Naive thymus-derived CD8-positive, alpha-beta T cell (primary cell): ENCODE measurements at regions not wholly inside any gene's neighbourhood (a gene's known extent, or its start where the extent isn't known, plus 50 kb on each side); places are given as distances from the start of the nearest gene placed in this dataset.

Experiments
- ATAC-seq, 2 donors: fragments of 150-1000 bp; cut with Tn5 transposase in 1 of 2; sonication (Bioruptor Pico), chemical (Tn5 transposase) in 1 of 2; 1 replicate in 1 of 2; 2 replicates in 1 of 2; pipeline ENCODE4 v1.10.0; 2021; ENCODE audit warnings: mild to moderate bottlenecking in 2 of 2, moderate library complexity in 2 of 2
- POLR2A ChIA-PET: fragments of 350-600 bp; sonication (Branson Sonifier 250); formaldehyde crosslinking; loops from one replicate; lab custom pipeline; 2021; ENCODE audit warnings: antibody characterized with exemption; lab: Charles Lee
- DNase-seq, 10 donors: peaks; one replicate each; pipeline versions ENCODE4 v3.0.0 to v3.0.0-alpha.2; 2020 to 2022
- H3K27ac Mint-ChIP-seq, 10 donors: one replicate each; pipeline ENCODE4 v1.8.0; 2020 to 2022; ENCODE audit warnings: mild to moderate bottlenecking in 10 of 10, mixed read lengths in 10 of 10, moderate library complexity in 4 of 10, inconsistent platforms in 1 of 10
- H3K27me3 Mint-ChIP-seq, 5 donors: one replicate each; pipeline ENCODE4 v1.8.0; 2021 to 2022; ENCODE audit warnings: mixed read lengths in 5 of 5
- H3K36me3 Mint-ChIP-seq, 3 donors: one replicate each; pipeline ENCODE4 v1.8.0; 2020 to 2022; ENCODE audit warnings: mixed read lengths in 3 of 3, mild to moderate bottlenecking in 2 of 3, inconsistent platforms in 1 of 3
- H3K4me1 Mint-ChIP-seq, 4 donors: one replicate each; pipeline ENCODE4 v1.8.0; 2021 to 2022; ENCODE audit warnings: mixed read lengths in 4 of 4
- H3K4me3 Mint-ChIP-seq, 10 donors: one replicate each; pipeline ENCODE4 v1.8.0; 2020 to 2022; ENCODE audit warnings: mild to moderate bottlenecking in 10 of 10, mixed read lengths in 10 of 10, moderate library complexity in 6 of 10, inconsistent platforms in 1 of 10
- H3K9me3 Mint-ChIP-seq, 9 donors: one replicate each; pipeline ENCODE4 v1.8.0; 2020 to 2022; ENCODE audit warnings: mixed read lengths in 9 of 9, mild to moderate bottlenecking in 3 of 9, inconsistent platforms in 1 of 9, moderate library complexity in 1 of 9

- no peak overlapping the region for H3K4me3 Mint-ChIP-seq
- POLR2A ChIA-PET = no interaction called here
- H3K9me3 Mint-ChIP-seq = no peaks in the 10 kb centered on the region
- no peak overlapping the region for H3K27ac Mint-ChIP-seq
- H3K4me1 Mint-ChIP-seq = peaks cover 0 to 10% (median 3%) of the 10 kb centered on the region in 4 donors
- peaks cover 4 to 15% (median 10%) of the 10 kb centered on the region in 5 donors for H3K27me3 Mint-ChIP-seq
- no peak for ATAC-seq
- DNase-seq = no peak
- H3K36me3 Mint-ChIP-seq = no peaks in the 10 kb centered on the region
Observed at GRCh38 chr20:52269321-52269720, 77.7 kb upstream of the ZFP64 start.

GRCh38 chr20:52268184-52268749, 76.7 kb upstream of the ZFP64 start:
- Mint-ChIP-seq H3K4me1 (peaks cover 0 to 10% (median 3%) of the 10 kb centered on the region in 4 donors), H3K27ac (no peak overlapping the region), H3K27me3 (peaks cover 8 to 18% (median 12%) of the 10 kb centered on the region in 5 donors), H3K36me3 (no peaks in the 10 kb centered on the region), H3K4me3 (no peak overlapping the region), H3K9me3 (no peaks in the 10 kb centered on the region)
- ATAC-seq (no peak), DNase-seq (no peak)
- POLR2A ChIA-PET = no interaction called here

- Mint-ChIP-seq H3K4me3 (no peak overlapping the region), H3K27me3 (peaks cover 12 to 23% (median 15%) of the 10 kb centered on the region in 5 donors), H3K9me3 (no peaks in the 10 kb centered on the region), H3K36me3 (no peaks in the 10 kb centered on the region), H3K4me1 (peaks cover 0 to 10% (median 3%) of the 10 kb centered on the region in 4 donors), H3K27ac (peak overlapping the region in 1 of 10 donors; percentile 70)
- ATAC-seq = no peak
- POLR2A ChIA-PET = no interaction called here
- no peak for DNase-seq
Observed at GRCh38 chr20:52267418-52267817, 75.8 kb upstream of the ZFP64 start.

GRCh38 chr20:52263757-52264156, 72.2 kb upstream of the ZFP64 start:
- Mint-ChIP-seq H3K36me3 (no peaks in the 10 kb centered on the region), H3K27me3 (peaks cover 15 to 28% (median 18%) of the 10 kb centered on the region in 5 donors), H3K4me3 (no peak overlapping the region), H3K27ac (no peak overlapping the region), H3K4me1 (peaks cover 0 to 10% (median 3%) of the 10 kb centered on the region in 4 donors), H3K9me3 (no peaks in the 10 kb centered on the region)
- ATAC-seq = no peak
- POLR2A ChIA-PET = no interaction called here
- DNase-seq = no peak

GRCh38 chr20:52261792-52262191, 70.2 kb upstream of the ZFP64 start:
- peaks cover 0 to 3% (median 2%) of the 10 kb centered on the region in 3 donors for H3K36me3 Mint-ChIP-seq
- peaks cover 0 to 10% (median 3%) of the 10 kb centered on the region in 4 donors for H3K4me1 Mint-ChIP-seq
- peaks cover 15 to 28% (median 20%) of the 10 kb centered on the region in 5 donors for H3K27me3 Mint-ChIP-seq
- POLR2A ChIA-PET = no interaction called here
- no peak overlapping the region for H3K4me3 Mint-ChIP-seq
- no peak for ATAC-seq
- no peak overlapping the region for H3K27ac Mint-ChIP-seq
- no peak for DNase-seq
- H3K9me3 Mint-ChIP-seq = peaks cover 0 to 8% (median 4%) of the 10 kb centered on the region in 9 donors

- Mint-ChIP-seq H3K36me3 (peaks cover 0 to 3% (median 3%) of the 10 kb centered on the region in 3 donors), H3K9me3 (peaks cover 0 to 9% (median 4%) of the 10 kb centered on the region in 9 donors), H3K27ac (no peak overlapping the region), H3K4me3 (no peak overlapping the region), H3K4me1 (peaks cover 0 to 2% (median 0%) of the 10 kb centered on the region in 4 donors), H3K27me3 (peaks cover 8 to 33% (median 18%) of the 10 kb centered on the region in 5 donors)
- ATAC-seq (no peak), DNase-seq (no peak)
- POLR2A ChIA-PET = interaction anchor here (0.5 kb wide), 1 partner anchor 32 kb away, joined by 3 read pairs; no protein-coding TSS in a partner anchor
Observed at GRCh38 chr20:52259295-52259694, 67.7 kb upstream of the ZFP64 start.

GRCh38 chr20:52256454-52256853, 64.9 kb upstream of the ZFP64 start:
- Mint-ChIP-seq H3K36me3 (peaks cover 0 to 5% (median 3%) of the 10 kb centered on the region in 3 donors), H3K9me3 (peaks cover 0 to 13% (median 4%) of the 10 kb centered on the region in 9 donors)

GRCh38 chr20:52252664-52253063, 61.1 kb upstream of the ZFP64 start:
- Mint-ChIP-seq H3K9me3 (peaks cover 0 to 6% (median 0%) of the 10 kb centered on the region in 9 donors), H3K36me3 (peaks cover 0 to 3% (median 0%) of the 10 kb centered on the region in 3 donors), H3K27me3 (peaks cover 2 to 17% (median 5%) of the 10 kb centered on the region in 5 donors), H3K27ac (peak overlapping the region in 1 of 10 donors; percentile 11), H3K4me3 (no peak overlapping the region), H3K4me1 (peaks cover 0 to 2% (median 0%) of the 10 kb centered on the region in 4 donors)
- POLR2A ChIA-PET = no interaction called here
- no peak for ATAC-seq
- no peak for DNase-seq

More at GRCh38 chr20:52256454-52256853, 64.9 kb upstream of the ZFP64 start:
- Mint-ChIP-seq H3K4me3 (no peak overlapping the region), H3K4me1 (peaks cover 0 to 2% (median 0%) of the 10 kb centered on the region in 4 donors), H3K27me3 (peaks cover 4 to 17% (median 7%) of the 10 kb centered on the region in 5 donors), H3K27ac (no peak overlapping the region)
- ATAC-seq (no peak), DNase-seq (no peak)
- POLR2A ChIA-PET = no interaction called here

GRCh38 chr20:52251827-52252226, 60.2 kb upstream of the ZFP64 start:
- Mint-ChIP-seq H3K4me3 (no peak overlapping the region), H3K36me3 (peaks cover 0 to 3% (median 0%) of the 10 kb centered on the region in 3 donors), H3K9me3 (peaks cover 0 to 5% (median 0%) of the 10 kb centered on the region in 9 donors), H3K27me3 (peaks cover 2 to 17% (median 5%) of the 10 kb centered on the region in 5 donors), H3K27ac (no peak overlapping the region), H3K4me1 (peaks cover 0 to 2% (median 0%) of the 10 kb centered on the region in 4 donors)
- POLR2A ChIA-PET = no interaction called here
- DNase-seq (no peak), ATAC-seq (no peak)

GRCh38 chr20:52251136-52251700, 59.6 kb upstream of the ZFP64 start:
- no peak overlapping the region for H3K27ac Mint-ChIP-seq

GRCh38 chr20:52247548-52247947, 56.0 kb upstream of the ZFP64 start:
- Mint-ChIP-seq H3K4me1 (peaks cover 0 to 4% (median under 1%) of the 10 kb centered on the region in 4 donors), H3K27me3 (no peaks in the 10 kb centered on the region), H3K4me3 (no peak overlapping the region), H3K9me3 (no peaks in the 10 kb centered on the region), H3K27ac (no peak overlapping the region), H3K36me3 (no peaks in the 10 kb centered on the region)
- ATAC-seq (no peak), DNase-seq (no peak)
- POLR2A ChIA-PET = no interaction called here

More at GRCh38 chr20:52251136-52251700, 59.6 kb upstream of the ZFP64 start:
- POLR2A ChIA-PET = no interaction called here
- Mint-ChIP-seq H3K27me3 (peaks cover 0 to 11% (median 3%) of the 10 kb centered on the region in 5 donors), H3K9me3 (peaks cover 0 to 5% (median 0%) of the 10 kb centered on the region in 9 donors), H3K4me1 (peaks cover 0 to 2% (median 0%) of the 10 kb centered on the region in 4 donors), H3K4me3 (no peak overlapping the region), H3K36me3 (peaks cover 0 to 3% (median 0%) of the 10 kb centered on the region in 3 donors)
- DNase-seq (no peak), ATAC-seq (no peak)

- no peak overlapping the region for H3K4me3 Mint-ChIP-seq
- DNase-seq (no peak), ATAC-seq (no peak)
- H3K36me3 Mint-ChIP-seq = no peaks in the 10 kb centered on the region
- peak overlapping the region in 2 of 10 donors; percentile 24 to 67 for H3K27ac Mint-ChIP-seq
- H3K9me3 Mint-ChIP-seq = no peaks in the 10 kb centered on the region
- POLR2A ChIA-PET = no interaction called here
- H3K4me1 Mint-ChIP-seq = peaks cover 0 to 4% (median under 1%) of the 10 kb centered on the region in 4 donors
- H3K27me3 Mint-ChIP-seq = peaks cover 0 to 2% (median 0%) of the 10 kb centered on the region in 5 donors
Observed at GRCh38 chr20:52246366-52246765, 54.8 kb upstream of the ZFP64 start.

- peaks cover 0 to 4% (median under 1%) of the 10 kb centered on the region in 4 donors for H3K4me1 Mint-ChIP-seq
Observed at GRCh38 chr20:52244702-52245101, 53.1 kb upstream of the ZFP64 start.

More at GRCh38 chr20:52244702-52245101, 53.1 kb upstream of the ZFP64 start:
- peak overlapping the region in 2 of 10 donors; percentile 70 to 71 for H3K27ac Mint-ChIP-seq
- no peaks in the 10 kb centered on the region for H3K36me3 Mint-ChIP-seq
- peaks cover 0 to 6% (median 0%) of the 10 kb centered on the region in 5 donors for H3K27me3 Mint-ChIP-seq
- ATAC-seq (no peak), DNase-seq (no peak)
- POLR2A ChIA-PET = interaction anchor here (0.7 kb wide), 1 partner anchor 39 kb away, joined by 3 read pairs; no protein-coding TSS in a partner anchor
- H3K4me3 Mint-ChIP-seq = no peak overlapping the region
- H3K9me3 Mint-ChIP-seq = no peaks in the 10 kb centered on the region
